EL (cell line): ENCODE measurements at regions not wholly inside any gene's neighbourhood (a gene's known extent, or its start where the extent isn't known, plus 50 kb on each side); places are given as distances from the start of the nearest gene placed in this dataset.
A peak's percentile ranks its signal among the peaks of the same experiment; 100 is the strongest.
"Not testable (repeated sequence)": the region's sequence is repeated elsewhere in the genome, so short reads cannot be mapped to it uniquely, and the experiment has no call there.

Experiments
- DNase-seq: peaks from one replicate; pipeline ENCODE4 v3.0.0-alpha.2; 2016

- not testable (repeated sequence) for DNase-seq
Observed at GRCh38 chr16:22572331-22573224, 61.9 kb downstream of the NPIPB5 start.

- not testable (repeated sequence) for DNase-seq
Observed at GRCh38 chr16:22573225-22573530, 62.5 kb downstream of the NPIPB5 start.

- DNase-seq, result not testable (repeated sequence)
Observed at GRCh38 chr16:22576506-22576905, 65.8 kb downstream of the NPIPB5 start.

GRCh38 chr16:22583195-22583594 is 72.5 kb downstream of the NPIPB5 start:
- not testable (repeated sequence) for DNase-seq

GRCh38 chr16:22584459-22584858 is 73.8 kb downstream of the NPIPB5 start:
- not testable (repeated sequence) for DNase-seq

GRCh38 chr16:22584941-22585340 is 74.2 kb downstream of the NPIPB5 start:
- not testable (repeated sequence) for DNase-seq

GRCh38 chr16:22585431-22585830 is 74.7 kb downstream of the NPIPB5 start:
- peak; percentile 75 for DNase-seq

GRCh38 chr16:22586732-22587131 is 76.0 kb downstream of the NPIPB5 start:
- DNase-seq, result not testable (repeated sequence)

- DNase-seq, result not testable (repeated sequence)
Observed at GRCh38 chr16:22589757-22590156, 79.1 kb downstream of the NPIPB5 start.

- not testable (repeated sequence) for DNase-seq
Observed at GRCh38 chr16:22596445-22597045, 85.9 kb downstream of the NPIPB5 start.

GRCh38 chr16:22603744-22604143 is 93.1 kb downstream of the NPIPB5 start:
- not testable (repeated sequence) for DNase-seq

GRCh38 chr16:22606619-22607018 is 95.9 kb downstream of the NPIPB5 start:
- DNase-seq, result not testable (repeated sequence)

- not testable (repeated sequence) for DNase-seq
Observed at GRCh38 chr16:22609798-22610197, 99.1 kb downstream of the NPIPB5 start.

GRCh38 chr16:22611128-22611527 is 100.4 kb downstream of the NPIPB5 start:
- not testable (repeated sequence) for DNase-seq

- no peak for DNase-seq
Observed at GRCh38 chr16:22614271-22614947, 103.7 kb downstream of the NPIPB5 start.

- DNase-seq, result no peak
Observed at GRCh38 chr16:22618842-22619241, 108.2 kb downstream of the NPIPB5 start.

GRCh38 chr16:22621586-22622155 is 111.0 kb downstream of the NPIPB5 start:
- no peak for DNase-seq

GRCh38 chr16:22622703-22623102 is 112.0 kb downstream of the NPIPB5 start:
- DNase-seq, result no peak

GRCh38 chr16:22623351-22623781 is 112.7 kb downstream of the NPIPB5 start:
- peak; percentile 43 for DNase-seq

GRCh38 chr16:22624038-22624799 is 113.5 kb downstream of the NPIPB5 start:
- no peak for DNase-seq

GRCh38 chr16:22624800-22625533 is 114.3 kb downstream of the NPIPB5 start:
- DNase-seq, result no peak

- DNase-seq, result no peak
Observed at GRCh38 chr16:22625967-22626366, 115.3 kb downstream of the NPIPB5 start.
